HepG2 (cell line): ENCODE measurements at regions not wholly inside any gene's neighbourhood (a gene's known extent, or its start where the extent isn't known, plus 50 kb on each side); places are given as distances from the start of the nearest gene placed in this dataset.

Experiments used
- CAMTA2 ChIP-seq: sonication (generic); formaldehyde crosslinking; IDR thresholded peaks from 2 replicates; pipeline ENCODE4 v1.4.0; 2020; ENCODE audit warnings: mild to moderate bottlenecking, missing genetic modification reagents, borderline replicate concordance
- FOXA1 ChIP-seq, 2 experiments: fragments of 450-650 bp in 1 of 2; sonication (generic) in 1 of 2; formaldehyde crosslinking in 1 of 2; IDR thresholded peaks; 2 replicates each; pipeline versions ENCODE4 v1.4.0 to v1.6.1; 2016 to 2020; ENCODE audit warnings: missing genetic modification reagents in 1 of 2
- FOXA3 ChIP-seq: IDR thresholded peaks from 2 replicates; pipeline ENCODE4 v1.6.1; 2016; ENCODE audit warnings: missing genetic modification reagents, missing compliant biosample characterization
- FOXK1 ChIP-seq: sonication (generic); formaldehyde crosslinking; IDR thresholded peaks from 2 replicates; pipeline ENCODE4 v1.4.0; 2020; ENCODE audit warnings: low read depth, missing genetic modification reagents, borderline replicate concordance
- FOXO1 ChIP-seq: sonication (generic); formaldehyde crosslinking; IDR thresholded peaks from 2 replicates; pipeline ENCODE4 v1.4.0; 2020; ENCODE audit warnings: missing genetic modification reagents
- IRF2 ChIP-seq: IDR thresholded peaks from 2 replicates; pipeline ENCODE4 v1.6.1; 2018; ENCODE audit warnings: missing genetic modification reagents, missing compliant biosample characterization
- PCBP1 ChIP-seq: fragments of 200-400 bp; formaldehyde crosslinking; IDR thresholded peaks from 2 replicates; pipeline ENCODE4 v1.6.1; 2017; ENCODE audit warnings: mild to moderate bottlenecking, low read depth, low read length, borderline replicate concordance
- PHF8 ChIP-seq: sonication (generic); formaldehyde crosslinking; IDR thresholded peaks from 2 replicates; pipeline ENCODE4 v1.5.0; 2020; ENCODE audit warnings: missing genetic modification reagents
- TEAD3 ChIP-seq: optimal IDR thresholded peaks from 2 replicates; pipeline ENCODE3; 2016; ENCODE audit warnings: borderline replicate concordance
- ZBTB21 ChIP-seq: sonication (generic); formaldehyde crosslinking; IDR thresholded peaks from 2 replicates; pipeline ENCODE4 v1.4.0; 2020; ENCODE audit warnings: missing genetic modification reagents
- ZNF317 ChIP-seq: sonication (generic); formaldehyde crosslinking; IDR thresholded peaks from 2 replicates; pipeline ENCODE4 v1.5.0; 2020; ENCODE audit warnings: mild to moderate bottlenecking, missing genetic modification reagents
- ZNF501 ChIP-seq: sonication (generic); formaldehyde crosslinking; IDR thresholded peaks from 2 replicates; pipeline ENCODE4 v1.5.1; 2020; ENCODE audit warnings: mild to moderate bottlenecking, moderate library complexity, missing genetic modification reagents
- ZNF614 ChIP-seq: IDR thresholded peaks from 2 replicates; pipeline ENCODE4 v1.6.1; 2018; ENCODE audit warnings: missing biosample characterization, missing genetic modification reagents, inconsistent platforms, borderline replicate concordance
- TF ChIP-seq, protein P1 (sequence below): IDR thresholded peaks from 2 replicates; pipeline ENCODE4 v1.6.1; 2016; ENCODE audit warnings: low read depth
- TF ChIP-seq, protein P2 (sequence below): sonication (generic); formaldehyde crosslinking; IDR thresholded peaks from 2 replicates; pipeline ENCODE4 v1.4.0; 2020; ENCODE audit warnings: missing genetic modification reagents
- TF ChIP-seq, protein P3 (sequence below): sonication (generic); formaldehyde crosslinking; IDR thresholded peaks from 2 replicates; pipeline ENCODE4 v1.4.0; 2020; ENCODE audit warnings: missing genetic modification reagents

DNA sequence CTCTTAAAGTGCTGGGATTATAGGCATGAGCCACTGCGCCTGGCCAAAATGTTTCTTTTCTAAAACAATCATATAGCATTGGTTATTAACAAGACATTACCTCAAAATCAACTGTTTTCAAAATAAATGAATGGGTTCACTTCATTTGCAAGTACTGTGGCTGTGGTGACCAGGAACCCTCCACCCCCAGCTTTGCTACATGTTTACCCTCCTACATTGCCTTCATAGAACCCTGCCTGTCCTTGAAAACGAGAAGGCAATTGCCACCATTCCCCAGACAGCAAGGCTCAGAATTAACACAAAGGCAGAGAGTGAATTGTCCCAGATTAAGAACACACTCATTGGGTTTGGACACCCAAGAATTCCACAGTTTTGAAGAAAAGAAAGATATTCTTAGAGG, 116.6 kb upstream of the LGSN start (continued):
- TF ChIP-seq, protein P1, sequence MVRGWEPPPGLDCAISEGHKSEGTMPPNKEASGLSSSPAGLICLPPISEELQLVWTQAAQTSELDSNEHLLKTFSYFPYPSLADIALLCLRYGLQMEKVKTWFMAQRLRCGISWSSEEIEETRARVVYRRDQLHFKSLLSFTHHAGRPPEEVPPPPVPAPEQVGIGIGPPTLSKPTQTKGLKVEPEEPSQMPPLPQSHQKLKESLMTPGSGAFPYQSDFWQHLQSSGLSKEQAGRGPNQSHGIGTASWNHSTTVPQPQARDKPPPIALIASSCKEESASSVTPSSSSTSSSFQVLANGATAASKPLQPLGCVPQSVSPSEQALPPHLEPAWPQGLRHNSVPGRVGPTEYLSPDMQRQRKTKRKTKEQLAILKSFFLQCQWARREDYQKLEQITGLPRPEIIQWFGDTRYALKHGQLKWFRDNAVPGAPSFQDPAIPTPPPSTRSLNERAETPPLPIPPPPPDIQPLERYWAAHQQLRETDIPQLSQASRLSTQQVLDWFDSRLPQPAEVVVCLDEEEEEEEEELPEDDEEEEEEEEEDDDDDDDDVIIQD (CRISPR knock-in tag): peak; percentile 64; the same call in 1 of the 2 replicates
- TF ChIP-seq, protein P2, sequence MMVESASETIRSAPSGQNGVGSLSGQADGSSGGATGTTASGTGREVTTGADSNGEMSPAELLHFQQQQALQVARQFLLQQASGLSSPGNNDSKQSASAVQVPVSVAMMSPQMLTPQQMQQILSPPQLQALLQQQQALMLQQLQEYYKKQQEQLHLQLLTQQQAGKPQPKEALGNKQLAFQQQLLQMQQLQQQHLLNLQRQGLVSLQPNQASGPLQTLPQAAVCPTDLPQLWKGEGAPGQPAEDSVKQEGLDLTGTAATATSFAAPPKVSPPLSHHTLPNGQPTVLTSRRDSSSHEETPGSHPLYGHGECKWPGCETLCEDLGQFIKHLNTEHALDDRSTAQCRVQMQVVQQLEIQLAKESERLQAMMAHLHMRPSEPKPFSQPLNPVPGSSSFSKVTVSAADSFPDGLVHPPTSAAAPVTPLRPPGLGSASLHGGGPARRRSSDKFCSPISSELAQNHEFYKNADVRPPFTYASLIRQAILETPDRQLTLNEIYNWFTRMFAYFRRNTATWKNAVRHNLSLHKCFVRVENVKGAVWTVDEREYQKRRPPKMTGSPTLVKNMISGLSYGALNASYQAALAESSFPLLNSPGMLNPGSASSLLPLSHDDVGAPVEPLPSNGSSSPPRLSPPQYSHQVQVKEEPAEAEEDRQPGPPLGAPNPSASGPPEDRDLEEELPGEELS: peak; percentile 33; the same call in 1 of the 2 replicates
- TF ChIP-seq CAMTA2 (CRISPR knock-in tag): no peak
- TF ChIP-seq ZNF614: 0 out of 2 replicates have a peak, but pooled peaks have one; percentile 12
- no peak for TF ChIP-seq ZNF501 (CRISPR knock-in tag)
- TF ChIP-seq PHF8: 0 out of 2 replicates have a peak, but pooled peaks have one; percentile 23
- TF ChIP-seq TEAD3 (CRISPR knock-in tag): peak; percentile 13
- TF ChIP-seq IRF2 (CRISPR knock-in tag): 0 out of 2 replicates have a peak, but pooled peaks have one; percentile 23
- TF ChIP-seq ZBTB21 (CRISPR knock-in tag): no peak
- TF ChIP-seq FOXK1 (CRISPR knock-in tag): peak; percentile 51; the same call in 1 of the 2 replicates
- TF ChIP-seq, protein P3, sequence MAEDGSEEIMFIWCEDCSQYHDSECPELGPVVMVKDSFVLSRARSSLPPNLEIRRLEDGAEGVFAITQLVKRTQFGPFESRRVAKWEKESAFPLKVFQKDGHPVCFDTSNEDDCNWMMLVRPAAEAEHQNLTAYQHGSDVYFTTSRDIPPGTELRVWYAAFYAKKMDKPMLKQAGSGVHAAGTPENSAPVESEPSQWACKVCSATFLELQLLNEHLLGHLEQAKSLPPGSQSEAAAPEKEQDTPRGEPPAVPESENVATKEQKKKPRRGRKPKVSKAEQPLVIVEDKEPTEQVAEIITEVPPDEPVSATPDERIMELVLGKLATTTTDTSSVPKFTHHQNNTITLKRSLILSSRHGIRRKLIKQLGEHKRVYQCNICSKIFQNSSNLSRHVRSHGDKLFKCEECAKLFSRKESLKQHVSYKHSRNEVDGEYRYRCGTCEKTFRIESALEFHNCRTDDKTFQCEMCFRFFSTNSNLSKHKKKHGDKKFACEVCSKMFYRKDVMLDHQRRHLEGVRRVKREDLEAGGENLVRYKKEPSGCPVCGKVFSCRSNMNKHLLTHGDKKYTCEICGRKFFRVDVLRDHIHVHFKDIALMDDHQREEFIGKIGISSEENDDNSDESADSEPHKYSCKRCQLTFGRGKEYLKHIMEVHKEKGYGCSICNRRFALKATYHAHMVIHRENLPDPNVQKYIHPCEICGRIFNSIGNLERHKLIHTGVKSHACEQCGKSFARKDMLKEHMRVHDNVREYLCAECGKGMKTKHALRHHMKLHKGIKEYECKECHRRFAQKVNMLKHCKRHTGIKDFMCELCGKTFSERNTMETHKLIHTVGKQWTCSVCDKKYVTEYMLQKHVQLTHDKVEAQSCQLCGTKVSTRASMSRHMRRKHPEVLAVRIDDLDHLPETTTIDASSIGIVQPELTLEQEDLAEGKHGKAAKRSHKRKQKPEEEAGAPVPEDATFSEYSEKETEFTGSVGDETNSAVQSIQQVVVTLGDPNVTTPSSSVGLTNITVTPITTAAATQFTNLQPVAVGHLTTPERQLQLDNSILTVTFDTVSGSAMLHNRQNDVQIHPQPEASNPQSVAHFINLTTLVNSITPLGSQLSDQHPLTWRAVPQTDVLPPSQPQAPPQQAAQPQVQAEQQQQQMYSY (CRISPR knock-in tag): no peak
- no peak for TF ChIP-seq FOXA1 (IDR thresholded peaks at IDR 0.05)
- TF ChIP-seq FOXA1 (CRISPR knock-in tag; IDR thresholded peaks at IDR 0.05): peak; percentile 74; the same call in 1 of the 2 replicates
- peak; percentile 76 for TF ChIP-seq FOXA3 (CRISPR knock-in tag)
- no peak for TF ChIP-seq PCBP1
- no peak for TF ChIP-seq FOXO1 (CRISPR knock-in tag)
- no peak for TF ChIP-seq ZNF317
